Chondrocyte (in vitro differentiated cells): ENCODE measurements at regions not wholly inside any gene's neighbourhood (a gene's known extent, or its start where the extent isn't known, plus 50 kb on each side); places are given as distances from the start of the nearest gene placed in this dataset.

ENCODE experiments used
- DNase-seq: peaks from one replicate; pipeline ENCODE4 v3.0.0; 2021; ENCODE audit warnings: mixed read lengths, low spot score
- H3K27ac Mint-ChIP-seq: one replicate; pipeline ENCODE4 v1.8.0; 2021; ENCODE audit warnings: mild to moderate bottlenecking, moderate library complexity, mixed read lengths; ENCODE audit not compliant: unreplicated experiment
- H3K27me3 Mint-ChIP-seq: 2 replicates; pipeline ENCODE4 v1.8.0; 2021; ENCODE audit warnings: low read depth, mixed read lengths
- H3K36me3 Mint-ChIP-seq: 2 replicates; pipeline ENCODE4 v1.8.0; 2021; ENCODE audit warnings: low read depth, mixed read lengths
- H3K4me1 Mint-ChIP-seq: 2 replicates; pipeline ENCODE4 v1.8.0; 2021; ENCODE audit warnings: low read depth, mild to moderate bottlenecking, mixed read lengths
- H3K4me3 Mint-ChIP-seq: one replicate; pipeline ENCODE4 v1.8.0; 2021; ENCODE audit warnings: mild to moderate bottlenecking, moderate library complexity, mixed read lengths; ENCODE audit not compliant: unreplicated experiment
- H3K9me3 Mint-ChIP-seq: 2 replicates; pipeline ENCODE4 v1.8.0; 2021; ENCODE audit warnings: low read depth, mixed read lengths
- TF ChIP-seq, protein P1 (sequence below): fragments of 200-600 bp; sonication (generic); IDR thresholded peaks from 2 replicates; pipeline ENCODE4 v1.5.0; 2021; ENCODE audit warnings: antibody characterized with exemption, mild to moderate bottlenecking, moderate library complexity

DNA sequence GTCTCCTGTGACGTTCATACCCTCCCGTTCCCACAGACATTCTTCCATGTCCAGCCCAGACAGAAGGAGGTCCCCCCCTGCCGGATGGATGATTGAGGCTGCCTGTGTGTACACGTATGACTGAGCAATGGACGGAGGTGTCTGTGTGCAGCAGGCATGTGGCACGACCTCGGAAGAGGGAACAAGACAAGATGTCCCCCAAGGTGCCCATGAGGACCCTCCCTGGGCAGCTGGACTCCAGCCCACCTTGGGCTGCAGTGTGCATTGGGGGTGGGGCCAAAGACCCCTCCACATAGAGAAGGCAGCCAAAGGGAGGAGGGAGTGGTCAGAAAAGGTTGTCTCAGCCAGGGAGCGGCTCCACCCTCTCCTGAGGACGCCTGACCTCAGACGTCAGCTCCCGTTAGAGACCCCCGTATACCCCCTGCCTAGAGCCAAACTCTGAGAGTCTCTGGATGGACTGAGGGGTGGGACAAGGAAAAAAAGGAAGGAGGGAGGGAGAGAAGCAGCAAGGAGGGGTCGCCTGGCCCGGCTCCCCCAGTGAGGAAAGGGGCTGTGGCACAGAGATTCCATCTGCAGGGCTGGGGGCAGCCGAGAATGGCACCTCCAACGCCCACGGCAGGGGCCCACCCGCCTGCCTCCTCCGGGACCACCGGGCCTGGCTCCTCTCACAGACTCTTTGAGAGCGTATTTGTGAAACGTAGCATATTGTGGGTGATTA, 92.9 kb upstream of the BHLHE23 start:
- no peaks in the 10 kb centered on the region for H3K9me3 Mint-ChIP-seq
- no peak overlapping the region for H3K4me3 Mint-ChIP-seq
- no peak overlapping the region for H3K27ac Mint-ChIP-seq
- DNase-seq = peak; percentile 48
- TF ChIP-seq, protein P1, sequence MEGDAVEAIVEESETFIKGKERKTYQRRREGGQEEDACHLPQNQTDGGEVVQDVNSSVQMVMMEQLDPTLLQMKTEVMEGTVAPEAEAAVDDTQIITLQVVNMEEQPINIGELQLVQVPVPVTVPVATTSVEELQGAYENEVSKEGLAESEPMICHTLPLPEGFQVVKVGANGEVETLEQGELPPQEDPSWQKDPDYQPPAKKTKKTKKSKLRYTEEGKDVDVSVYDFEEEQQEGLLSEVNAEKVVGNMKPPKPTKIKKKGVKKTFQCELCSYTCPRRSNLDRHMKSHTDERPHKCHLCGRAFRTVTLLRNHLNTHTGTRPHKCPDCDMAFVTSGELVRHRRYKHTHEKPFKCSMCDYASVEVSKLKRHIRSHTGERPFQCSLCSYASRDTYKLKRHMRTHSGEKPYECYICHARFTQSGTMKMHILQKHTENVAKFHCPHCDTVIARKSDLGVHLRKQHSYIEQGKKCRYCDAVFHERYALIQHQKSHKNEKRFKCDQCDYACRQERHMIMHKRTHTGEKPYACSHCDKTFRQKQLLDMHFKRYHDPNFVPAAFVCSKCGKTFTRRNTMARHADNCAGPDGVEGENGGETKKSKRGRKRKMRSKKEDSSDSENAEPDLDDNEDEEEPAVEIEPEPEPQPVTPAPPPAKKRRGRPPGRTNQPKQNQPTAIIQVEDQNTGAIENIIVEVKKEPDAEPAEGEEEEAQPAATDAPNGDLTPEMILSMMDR = no peak
- peaks cover 7% of the 10 kb centered on the region for H3K4me1 Mint-ChIP-seq
- H3K27me3 Mint-ChIP-seq = peaks cover 19% of the 10 kb centered on the region
- H3K36me3 Mint-ChIP-seq = no peaks in the 10 kb centered on the region

- no peak overlapping the region for H3K4me3 Mint-ChIP-seq
- no peaks in the 10 kb centered on the region for H3K9me3 Mint-ChIP-seq
- H3K27ac Mint-ChIP-seq = no peak overlapping the region
- peaks cover 23% of the 10 kb centered on the region for H3K27me3 Mint-ChIP-seq
- TF ChIP-seq, protein P1 = no peak
- no peaks in the 10 kb centered on the region for H3K36me3 Mint-ChIP-seq
- peaks cover 7% of the 10 kb centered on the region for H3K4me1 Mint-ChIP-seq
- DNase-seq = no peak
These were observed 91.5 kb upstream of the BHLHE23 start for GRCh38 chr20:63098195-63098810.

GRCh38 chr20:63097336-63097831, 90.6 kb upstream of the BHLHE23 start:
- no peak overlapping the region for H3K27ac Mint-ChIP-seq
- H3K4me3 Mint-ChIP-seq = no peak overlapping the region
- peak; percentile 63 for DNase-seq
- TF ChIP-seq, protein P1 = no peak
- H3K4me1 Mint-ChIP-seq = peaks cover 4% of the 10 kb centered on the region
- no peaks in the 10 kb centered on the region for H3K36me3 Mint-ChIP-seq
- H3K27me3 Mint-ChIP-seq = peaks cover 28% of the 10 kb centered on the region
- H3K9me3 Mint-ChIP-seq = no peaks in the 10 kb centered on the region

- peak; percentile 69 for DNase-seq
- H3K4me3 Mint-ChIP-seq = no peak overlapping the region
- H3K9me3 Mint-ChIP-seq = no peaks in the 10 kb centered on the region
- H3K4me1 Mint-ChIP-seq = peaks cover 2% of the 10 kb centered on the region
- no peak overlapping the region for H3K27ac Mint-ChIP-seq
- TF ChIP-seq, protein P1 = no peak
- no peaks in the 10 kb centered on the region for H3K36me3 Mint-ChIP-seq
- peaks cover 28% of the 10 kb centered on the region for H3K27me3 Mint-ChIP-seq
These were observed 90.0 kb upstream of the BHLHE23 start for GRCh38 chr20:63096681-63097335.
